PC-3 (cell line): ENCODE measurements at regions not wholly inside any gene's neighbourhood (a gene's known extent, or its start where the extent isn't known, plus 50 kb on each side); places are given as distances from the start of the nearest gene placed in this dataset.

ENCODE experiments used
- ATAC-seq: fragments of 200-7000 bp; cut with Tn5 transposase; 2 replicates; pipeline ENCODE4 v1.9.1; 2020; ENCODE audit warnings: mild to moderate bottlenecking, moderate library complexity
- BruUV-seq: library from RNA; stranded (reverse); fragments of 400-500 nt; replicated peaks from 2 replicates; lab custom pipeline; 2021; lab: Mats Ljungman, UMichigan
- CTCF ChIA-PET: fragments of 300-600 bp; sonication (Branson Sonifier 250); formaldehyde crosslinking; loops from one replicate; lab custom pipeline; 2022; ENCODE audit warnings: antibody characterized with exemption; lab: Charles Lee
- POLR2A ChIA-PET: fragments of 300-600 bp; sonication (Branson Sonifier 250); formaldehyde crosslinking; loops from one replicate; lab custom pipeline; 2022; ENCODE audit warnings: antibody characterized with exemption; ENCODE audit not compliant: unreplicated experiment; lab: Charles Lee
- DNase-seq: peaks from one replicate; pipeline ENCODE4 v3.0.0-alpha.2; 2015
- H2AFZ ChIP-seq: fragments of 300-600 bp; sonication (generic); 2 replicates; pipeline ENCODE4 v1.6.0; 2016; ENCODE audit warnings: antibody characterized with exemption, low read length
- H3F3A ChIP-seq: fragments of 300-600 bp; sonication (generic); one replicate; pipeline ENCODE4 v1.6.0; 2017; ENCODE audit warnings: antibody characterized with exemption, low read length, control low read depth, mild to moderate bottlenecking; ENCODE audit not compliant: unreplicated experiment
- H3K27ac ChIP-seq: fragments of 300-600 bp; sonication (generic); 2 replicates; pipeline ENCODE4 v1.5.1; 2016; ENCODE audit warnings: mild to moderate bottlenecking, low read length
- H3K27me3 ChIP-seq: fragments of 300-600 bp; sonication (generic); 2 replicates; pipeline ENCODE4 v1.6.1; 2016; ENCODE audit warnings: low read length, mixed read lengths
- H3K36me3 ChIP-seq: fragments of 300-600 bp; sonication (generic); 2 replicates; pipeline ENCODE4 v1.6.1; 2016; ENCODE audit warnings: low read depth, mixed run types, low read length, mixed read lengths
- H3K4me1 ChIP-seq: fragments of 300-600 bp; sonication (generic); 2 replicates; pipeline ENCODE4 v1.5.1; 2016; ENCODE audit warnings: low read length; ENCODE audit not compliant: insufficient read depth
- H3K4me2 ChIP-seq: fragments of 300-600 bp; sonication (generic); 2 replicates; pipeline ENCODE4 v1.6.0; 2016; ENCODE audit warnings: low read length
- H3K4me3 ChIP-seq: fragments of 300-600 bp; sonication (generic); 2 replicates; pipeline ENCODE4 v1.5.1; 2016; ENCODE audit warnings: mild to moderate bottlenecking, low read length, mixed read lengths
- H3K79me2 ChIP-seq: fragments of 300-600 bp; sonication (generic); 2 replicates; pipeline ENCODE4 v1.6.1; 2017; ENCODE audit warnings: low read length, mixed read lengths
- H3K9ac ChIP-seq: fragments of 300-600 bp; sonication (generic); 2 replicates; pipeline ENCODE4 v1.6.0; 2016; ENCODE audit warnings: mild to moderate bottlenecking, low read length
- H3K9me2 ChIP-seq: fragments of 300-600 bp; sonication (generic); replicated peaks from 2 replicates; pipeline ENCODE4 v1.6.1; 2016; ENCODE audit warnings: mixed run types, low read length, mixed read lengths
- H3K9me3 ChIP-seq: fragments of 300-600 bp; sonication (generic); 2 replicates; pipeline ENCODE4 v1.6.1; 2016; ENCODE audit warnings: low read length, mixed read lengths
- H4K20me1 ChIP-seq: fragments of 300-600 bp; sonication (generic); 2 replicates; pipeline ENCODE4 v1.6.1; 2016; ENCODE audit warnings: low read length, mixed read lengths
- CTCF ChIP-seq: fragments of 300-600 bp; sonication (generic); conservative IDR thresholded peaks from 2 replicates; pipeline ENCODE4 v1.5.1; 2017; ENCODE audit warnings: antibody characterized with exemption, low read depth, mild to moderate bottlenecking, low read length
- EZH2 ChIP-seq: fragments of 300-600 bp; sonication (generic); IDR thresholded peaks from one replicate; pipeline ENCODE4 v1.6.1; 2017; ENCODE audit warnings: antibody characterized with exemption, mild to moderate bottlenecking, low read length; ENCODE audit not compliant: unreplicated experiment
- EZH2phosphoT487 ChIP-seq: fragments of 300-600 bp; sonication (generic); IDR thresholded peaks from 2 replicates; pipeline ENCODE4 v1.6.1; 2018; ENCODE audit warnings: mild to moderate bottlenecking, antibody characterized with exemption, low read length, borderline replicate concordance
- intact Hi-C: fragments of 100-400 bp; cut with micrococcal nuclease; formaldehyde crosslinking; loops from 2 replicates; pipeline ENCODE4 v1.9.0; 2023

GRCh38 chr6:140609956-140610355 lies 1235.5 kb upstream of the CITED2 start:
- Histone ChIP-seq H4K20me1 (no peaks in the 10 kb centered on the region), H3K9me2 (no peaks in the 10 kb centered on the region), H3K27me3 (no peaks in the 10 kb centered on the region), H3K4me2 (no peak overlapping the region), H3K36me3 (no peaks in the 10 kb centered on the region), H3K27ac (no peak overlapping the region), H3F3A (no peaks in the 10 kb centered on the region), H3K4me1 (no peaks in the 10 kb centered on the region), H3K9me3 (no peaks in the 10 kb centered on the region), H3K79me2 (no peaks in the 10 kb centered on the region), H3K4me3 (no peak overlapping the region), H2AFZ (no peak overlapping the region), H3K9ac (no peak overlapping the region)
- intact Hi-C loops: no loop called here
- ChIA-PET CTCF (no interaction called here), POLR2A (no interaction called here)
- no TSS peak for BruUV-seq
- no peak for TF ChIP-seq EZH2
- no peak for TF ChIP-seq EZH2phosphoT487
- TF ChIP-seq CTCF: no peak
- ATAC-seq (no peak), DNase-seq (no peak)

DNA sequence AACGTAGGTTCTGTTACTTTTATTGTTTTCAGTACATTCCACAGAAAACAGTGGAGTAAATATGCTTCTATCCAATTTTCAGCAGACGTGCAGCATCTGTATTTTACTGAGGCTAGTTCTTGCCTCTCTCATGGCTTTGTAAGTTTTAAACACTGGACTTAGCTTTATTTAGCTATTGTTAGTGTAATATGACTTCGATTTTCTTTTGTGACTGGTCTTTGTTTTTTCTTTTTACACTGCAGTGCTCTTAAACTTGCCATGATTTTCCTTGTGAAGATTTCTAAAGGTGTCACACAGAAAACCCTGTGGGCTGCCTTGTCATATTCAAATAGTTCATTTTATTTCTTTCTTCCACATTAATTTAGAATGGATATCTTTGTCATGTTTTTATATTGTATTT lies 1234.9 kb upstream of the CITED2 start:
- ATAC-seq (no peak), DNase-seq (no peak)
- Histone ChIP-seq H3K9me3 (no peaks in the 10 kb centered on the region), H3K4me3 (no peak overlapping the region), H3K79me2 (no peaks in the 10 kb centered on the region), H3K27ac (no peak overlapping the region), H2AFZ (no peak overlapping the region), H4K20me1 (no peaks in the 10 kb centered on the region), H3K4me1 (no peaks in the 10 kb centered on the region), H3F3A (no peaks in the 10 kb centered on the region), H3K9ac (no peak overlapping the region), H3K4me2 (no peak overlapping the region), H3K9me2 (no peaks in the 10 kb centered on the region), H3K27me3 (no peaks in the 10 kb centered on the region), H3K36me3 (no peaks in the 10 kb centered on the region)
- ChIA-PET CTCF (no interaction called here), POLR2A (no interaction called here)
- TF ChIP-seq EZH2 (no peak), EZH2phosphoT487 (no peak), CTCF (no peak)
- intact Hi-C loops: no loop called here
- BruUV-seq: no TSS peak

DNA sequence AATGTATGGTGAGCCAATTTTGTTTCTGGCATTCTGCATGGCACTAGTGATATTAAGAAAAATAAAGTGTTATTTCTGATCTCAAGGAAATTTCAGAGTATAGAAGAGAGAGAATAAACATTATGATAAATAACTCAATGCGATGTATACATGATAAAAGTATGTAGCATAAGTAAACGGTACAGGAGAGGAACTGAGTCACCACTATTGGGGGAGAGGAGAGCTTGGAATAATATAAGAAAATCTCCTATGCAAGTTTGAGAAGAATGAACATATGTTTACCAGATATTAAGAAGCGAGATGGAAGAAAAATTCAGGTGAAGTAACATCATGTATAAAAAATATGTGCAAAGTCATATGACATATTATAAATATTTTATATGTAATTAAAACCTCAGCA lies 1230.3 kb upstream of the CITED2 start:
- Histone ChIP-seq H3K4me1 (0 out of 2 replicates have a peak, but pooled peaks cover 4% of the 10 kb centered on the region), H3K9ac (no peak overlapping the region), H3K4me2 (no peak overlapping the region), H3F3A (no peaks in the 10 kb centered on the region), H2AFZ (no peak overlapping the region), H3K4me3 (no peak overlapping the region), H3K27ac (no peak overlapping the region), H3K9me3 (no peaks in the 10 kb centered on the region), H4K20me1 (no peaks in the 10 kb centered on the region), H3K79me2 (no peaks in the 10 kb centered on the region), H3K27me3 (no peaks in the 10 kb centered on the region), H3K9me2 (no peaks in the 10 kb centered on the region), H3K36me3 (no peaks in the 10 kb centered on the region)
- DNase-seq (peak; percentile 13), ATAC-seq (no peak)
- no peak for TF ChIP-seq EZH2phosphoT487
- TF ChIP-seq EZH2: no peak
- TF ChIP-seq CTCF: no peak
- intact Hi-C loops: no loop called here
- ChIA-PET CTCF (interaction anchor here (0.6 kb wide), 1 partner anchor 40 kb away, joined by 3 read pairs; no protein-coding TSS in a partner anchor), POLR2A (no interaction called here)
- BruUV-seq: no TSS peak
